Activated CD4-positive, alpha-beta T cell treated with anti-CD3 and anti-CD28 coated beads for 36 hours (primary cell): ENCODE measurements at regions not wholly inside any gene's neighbourhood (a gene's known extent, or its start where the extent isn't known, plus 50 kb on each side); places are given as distances from the start of the nearest gene placed in this dataset.
"Not testable (repeated sequence)": the region's sequence is repeated elsewhere in the genome, so short reads cannot be mapped to it uniquely, and the experiment has no call there.

Experiments
- ATAC-seq: fragments of 200-7000 bp; cut with Tn5 transposase; one replicate; pipeline ENCODE4 v1.10.0; 2021; ENCODE audit warnings: mild to moderate bottlenecking, moderate library complexity
- CTCF ChIA-PET: fragments of 350-600 bp; sonication (Branson Sonifier 250); formaldehyde crosslinking; loops from one replicate; lab custom pipeline; 2021; ENCODE audit warnings: antibody characterized with exemption; lab: Charles Lee
- POLR2A ChIA-PET: fragments of 350-600 bp; sonication (Branson Sonifier 250); formaldehyde crosslinking; loops from one replicate; lab custom pipeline; 2021; ENCODE audit warnings: antibody characterized with exemption, inconsistent platforms; lab: Charles Lee
- DNase-seq: peaks from one replicate; pipeline ENCODE4 v3.0.0-alpha.2; 2020
- H3K27ac Mint-ChIP-seq: one replicate; pipeline ENCODE4 v1.8.0; 2021; ENCODE audit warnings: mixed read lengths
- H3K27me3 Mint-ChIP-seq: one replicate; pipeline ENCODE4 v1.8.0; 2021; ENCODE audit warnings: mixed read lengths
- H3K36me3 Mint-ChIP-seq: one replicate; pipeline ENCODE4 v1.8.0; 2021; ENCODE audit warnings: low read depth, mixed read lengths
- H3K4me1 Mint-ChIP-seq: one replicate; pipeline ENCODE4 v1.8.0; 2021; ENCODE audit warnings: mixed read lengths
- H3K4me3 Mint-ChIP-seq: one replicate; pipeline ENCODE4 v1.8.0; 2021; ENCODE audit warnings: mild to moderate bottlenecking, moderate library complexity, mixed read lengths
- H3K9me3 Mint-ChIP-seq: one replicate; pipeline ENCODE4 v1.8.0; 2021; ENCODE audit warnings: low read depth, mixed read lengths
- intact Hi-C, 2 experiments: fragments of 100-400 bp; cut with DNase I in 1 of 2; cut with micrococcal nuclease in 1 of 2; formaldehyde crosslinking; loops; one replicate each; pipeline versions ENCODE4 v1.14.2 to v1.15.1; 2022 to 2024; cut with DNase I, micrococcal nuclease

DNA sequence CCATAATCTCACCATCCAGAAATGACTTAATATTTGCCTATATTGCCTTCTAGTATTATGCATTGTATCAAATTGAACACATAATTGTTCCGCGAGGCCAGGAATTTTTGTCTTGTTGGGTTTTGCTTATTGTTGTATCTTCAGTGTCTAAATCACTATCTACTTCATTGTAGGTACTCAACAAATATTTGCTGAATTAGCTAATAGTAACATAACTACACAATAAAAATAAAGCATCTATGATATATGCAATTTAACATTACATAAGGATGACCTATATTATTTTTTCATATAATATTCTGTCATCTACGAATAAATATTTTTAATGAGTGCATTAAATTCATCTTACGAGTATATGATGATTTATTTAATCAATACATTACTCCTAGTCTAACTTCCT lies 656.3 kb downstream of the ETNK1 start:
- Mint-ChIP-seq H3K4me3 (no peak overlapping the region), H3K27ac (no peak overlapping the region), H3K4me1 (no peaks in the 10 kb centered on the region), H3K9me3 (peaks cover 8% of the 10 kb centered on the region), H3K36me3 (no peaks in the 10 kb centered on the region), H3K27me3 (no peaks in the 10 kb centered on the region)
- ATAC-seq (no peak), DNase-seq (no peak)
- CTCF ChIA-PET = interaction anchor here (1.1 kb wide), 1 partner anchor 22 kb away, joined by 4 read pairs; no protein-coding TSS in a partner anchor
- POLR2A ChIA-PET = no interaction called here
- intact Hi-C loops = no loop called here

GRCh38 chr12:23282701-23283100 lies 657.7 kb downstream of the ETNK1 start:
- Mint-ChIP-seq H3K4me1 (no peaks in the 10 kb centered on the region), H3K27ac (no peak overlapping the region), H3K27me3 (no peaks in the 10 kb centered on the region), H3K36me3 (no peaks in the 10 kb centered on the region), H3K4me3 (no peak overlapping the region), H3K9me3 (peaks cover 8% of the 10 kb centered on the region)
- CTCF ChIA-PET = no interaction called here
- DNase-seq (no peak), ATAC-seq (no peak)
- POLR2A ChIA-PET = no interaction called here
- intact Hi-C loops = no loop called here

- H3K9me3 Mint-ChIP-seq, CTCF ChIA-PET, DNase-seq, H3K27ac Mint-ChIP-seq, H3K36me3 Mint-ChIP-seq, intact Hi-C loops, H3K4me3 Mint-ChIP-seq, ATAC-seq, POLR2A ChIA-PET, H3K4me1 Mint-ChIP-seq, H3K27me3 Mint-ChIP-seq: not testable (repeated sequence)
These were observed 661.0 kb downstream of the ETNK1 start for GRCh38 chr12:23285764-23286530.

- Mint-ChIP-seq H3K4me3 (no peak overlapping the region), H3K27me3 (no peaks in the 10 kb centered on the region), H3K36me3 (no peaks in the 10 kb centered on the region), H3K27ac (no peak overlapping the region), H3K4me1 (no peaks in the 10 kb centered on the region), H3K9me3 (peaks cover 6% of the 10 kb centered on the region)
- ATAC-seq = no peak
- intact Hi-C loops = no loop called here
- no peak for DNase-seq
- ChIA-PET POLR2A (no interaction called here), CTCF (interaction anchor here (0.5 kb wide), 1 partner anchor 704 kb away, joined by 4 read pairs; no protein-coding TSS in a partner anchor)
These were observed 658.7 kb downstream of the SOX5 start for GRCh38 chr12:23290627-23291330.

GRCh38 chr12:23303220-23303619 lies 646.2 kb downstream of the SOX5 start:
- intact Hi-C loops = no loop called here
- DNase-seq = no peak
- CTCF ChIA-PET = interaction anchor here (0.8 to 1.1 kb wide), 2 partner anchors 21 kb away, joined by 3 to 4 read pairs; no protein-coding TSS in a partner anchor
- ATAC-seq = no peak
- no peaks in the 10 kb centered on the region for H3K4me1 Mint-ChIP-seq
- no peak overlapping the region for H3K27ac Mint-ChIP-seq
- H3K9me3 Mint-ChIP-seq = no peaks in the 10 kb centered on the region
- no peaks in the 10 kb centered on the region for H3K36me3 Mint-ChIP-seq
- H3K27me3 Mint-ChIP-seq = no peaks in the 10 kb centered on the region
- H3K4me3 Mint-ChIP-seq = no peak overlapping the region
- POLR2A ChIA-PET = no interaction called here

DNA sequence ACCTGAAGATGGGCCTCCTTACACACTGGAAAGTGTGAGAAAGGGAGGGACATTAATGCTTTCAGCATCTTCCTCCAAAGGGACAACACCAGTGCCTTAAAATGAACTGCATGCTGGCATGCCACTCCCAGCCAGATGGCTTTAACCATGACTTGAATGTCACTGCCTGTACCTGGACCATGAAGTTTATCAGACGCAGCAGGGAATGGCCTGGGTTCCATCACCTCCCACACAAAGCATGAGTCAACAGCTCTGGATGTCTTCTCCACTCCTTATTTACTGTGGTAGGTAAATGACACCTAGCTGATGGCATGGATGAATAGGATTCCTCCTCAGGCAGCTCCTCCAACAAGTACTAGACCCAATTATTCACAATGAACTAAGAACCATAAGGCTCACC lies 645.6 kb downstream of the SOX5 start:
- no peaks in the 10 kb centered on the region for H3K4me1 Mint-ChIP-seq
- ChIA-PET CTCF (interaction anchor here (1.1 kb wide), 1 partner anchor 20 kb away, joined by 3 read pairs; no protein-coding TSS in a partner anchor), POLR2A (no interaction called here)
- H3K27me3 Mint-ChIP-seq = no peaks in the 10 kb centered on the region
- DNase-seq (no peak), ATAC-seq (no peak)
- no peak overlapping the region for H3K4me3 Mint-ChIP-seq
- intact Hi-C loops = no loop called here
- H3K9me3 Mint-ChIP-seq = no peaks in the 10 kb centered on the region
- H3K36me3 Mint-ChIP-seq = no peaks in the 10 kb centered on the region
- H3K27ac Mint-ChIP-seq = no peak overlapping the region

GRCh38 chr12:23333938-23334337 lies 615.5 kb downstream of the SOX5 start:
- ChIA-PET POLR2A (no interaction called here), CTCF (no interaction called here)
- Mint-ChIP-seq H3K9me3 (no peaks in the 10 kb centered on the region), H3K4me1 (no peaks in the 10 kb centered on the region), H3K27ac (no peak overlapping the region), H3K36me3 (no peaks in the 10 kb centered on the region), H3K4me3 (no peak overlapping the region), H3K27me3 (no peaks in the 10 kb centered on the region)
- ATAC-seq (no peak), DNase-seq (no peak)
- intact Hi-C loops = no loop called here

DNA sequence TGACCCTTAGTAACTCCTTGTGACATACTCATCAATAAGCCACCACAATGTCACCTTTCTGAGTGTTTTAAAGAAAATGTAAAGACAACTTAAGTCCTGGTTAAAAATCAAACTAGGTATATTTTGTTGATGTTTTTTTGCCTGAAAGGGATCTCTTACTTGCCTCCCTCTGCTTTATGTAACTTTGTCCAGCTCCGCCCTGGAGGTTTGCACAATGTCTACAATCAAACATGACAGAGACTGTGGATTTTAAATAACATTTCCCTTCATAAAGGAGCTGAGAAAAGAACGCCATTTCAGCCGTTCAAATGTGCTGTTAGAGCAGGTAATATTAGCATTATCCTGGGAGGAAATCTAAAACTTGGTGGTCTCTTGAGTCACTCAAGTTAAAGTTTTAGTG lies 613.9 kb downstream of the SOX5 start:
- H3K4me3 Mint-ChIP-seq = no peak overlapping the region
- no peaks in the 10 kb centered on the region for H3K4me1 Mint-ChIP-seq
- ATAC-seq (no peak), DNase-seq (no peak)
- intact Hi-C loops = no loop called here
- no peaks in the 10 kb centered on the region for H3K36me3 Mint-ChIP-seq
- no peak overlapping the region for H3K27ac Mint-ChIP-seq
- no peaks in the 10 kb centered on the region for H3K27me3 Mint-ChIP-seq
- no peaks in the 10 kb centered on the region for H3K9me3 Mint-ChIP-seq
- ChIA-PET CTCF (no interaction called here), POLR2A (no interaction called here)

DNA sequence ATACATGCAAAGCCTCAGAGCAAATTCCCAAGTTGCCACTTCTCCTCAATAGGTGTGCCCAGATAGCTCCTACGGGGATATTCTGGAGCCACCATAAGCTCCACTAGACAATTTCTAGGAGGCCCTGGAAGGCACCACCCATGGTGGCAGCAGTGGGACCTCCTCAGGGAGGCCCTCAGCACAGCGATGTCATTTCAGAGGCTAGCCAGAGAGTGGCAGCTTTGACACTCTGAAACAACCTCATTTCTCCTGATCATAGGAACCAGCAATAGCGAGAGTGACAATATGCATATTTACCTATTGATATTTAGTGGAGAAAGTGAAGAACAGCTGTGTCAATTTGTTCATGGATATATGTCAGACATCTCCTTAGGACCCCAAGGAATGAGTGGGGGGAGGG lies 612.3 kb downstream of the SOX5 start:
- H3K27ac Mint-ChIP-seq = no peak overlapping the region
- H3K4me1 Mint-ChIP-seq = no peaks in the 10 kb centered on the region
- CTCF ChIA-PET = no interaction called here
- no peak overlapping the region for H3K4me3 Mint-ChIP-seq
- DNase-seq (no peak), ATAC-seq (no peak)
- no peaks in the 10 kb centered on the region for H3K9me3 Mint-ChIP-seq
- POLR2A ChIA-PET = no interaction called here
- no peaks in the 10 kb centered on the region for H3K36me3 Mint-ChIP-seq
- no peaks in the 10 kb centered on the region for H3K27me3 Mint-ChIP-seq
- intact Hi-C loops = no loop called here

DNA sequence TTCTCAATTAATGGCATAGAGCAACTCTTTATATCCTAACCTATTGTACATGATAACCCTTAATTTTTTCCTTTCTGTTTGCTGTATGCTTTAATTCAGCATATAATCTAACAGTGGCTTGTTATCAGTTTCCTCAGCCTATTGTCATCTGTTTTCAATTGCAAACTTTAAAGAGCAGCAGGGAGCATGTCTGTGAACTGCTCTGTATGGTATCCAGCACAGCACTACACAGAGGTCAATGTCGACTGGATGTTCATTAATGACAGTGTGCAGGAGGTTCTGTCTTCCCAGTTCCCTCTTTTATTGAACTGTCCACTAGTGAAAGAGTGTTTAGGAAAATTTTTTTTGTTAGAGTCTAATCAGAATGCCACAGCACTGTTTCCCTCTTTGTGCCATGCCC lies 609.1 kb downstream of the SOX5 start:
- no peaks in the 10 kb centered on the region for H3K27me3 Mint-ChIP-seq
- no peak overlapping the region for H3K27ac Mint-ChIP-seq
- H3K36me3 Mint-ChIP-seq = no peaks in the 10 kb centered on the region
- H3K4me3 Mint-ChIP-seq = no peak overlapping the region
- H3K9me3 Mint-ChIP-seq = no peaks in the 10 kb centered on the region
- DNase-seq = no peak
- no peaks in the 10 kb centered on the region for H3K4me1 Mint-ChIP-seq
- ATAC-seq = no peak
- POLR2A ChIA-PET = no interaction called here
- intact Hi-C loops = no loop called here
- CTCF ChIA-PET = no interaction called here

DNA sequence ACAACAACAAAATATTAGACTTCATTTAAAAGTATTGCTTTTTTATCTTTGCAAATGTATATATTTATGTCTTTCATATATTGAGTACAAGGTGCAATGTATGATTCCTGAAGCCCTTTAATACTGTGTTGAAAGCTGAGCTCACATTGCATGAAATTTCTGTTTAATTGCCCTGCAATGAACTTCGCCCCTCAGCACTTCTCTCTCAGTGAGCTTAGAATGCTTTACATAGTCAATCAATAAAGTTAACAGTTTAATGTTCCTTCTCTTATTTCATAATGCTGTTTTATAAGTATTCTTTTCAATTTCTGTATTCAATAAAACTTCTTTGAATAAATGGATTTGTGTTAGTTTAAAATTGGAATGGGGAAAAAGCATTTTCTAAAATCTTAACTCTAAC lies 607.1 kb downstream of the SOX5 start:
- DNase-seq = no peak
- no peaks in the 10 kb centered on the region for H3K36me3 Mint-ChIP-seq
- ATAC-seq = no peak
- no peaks in the 10 kb centered on the region for H3K27me3 Mint-ChIP-seq
- H3K4me3 Mint-ChIP-seq = no peak overlapping the region
- POLR2A ChIA-PET = no interaction called here
- H3K9me3 Mint-ChIP-seq = no peaks in the 10 kb centered on the region
- H3K4me1 Mint-ChIP-seq = no peaks in the 10 kb centered on the region
- no peak overlapping the region for H3K27ac Mint-ChIP-seq
- CTCF ChIA-PET = interaction anchor here (1.1 kb wide), 2 partner anchors 17 to 80 kb away, joined by 3 read pairs; no protein-coding TSS in a partner anchor
- intact Hi-C loops = no loop called here

- CTCF ChIA-PET = no interaction called here
- H3K27ac Mint-ChIP-seq = no peak overlapping the region
- no peaks in the 10 kb centered on the region for H3K36me3 Mint-ChIP-seq
- no peak overlapping the region for H3K4me3 Mint-ChIP-seq
- no peaks in the 10 kb centered on the region for H3K4me1 Mint-ChIP-seq
- intact Hi-C loops = no loop called here
- DNase-seq (no peak), ATAC-seq (no peak)
- H3K27me3 Mint-ChIP-seq = no peaks in the 10 kb centered on the region
- H3K9me3 Mint-ChIP-seq = peaks cover 2% of the 10 kb centered on the region
- POLR2A ChIA-PET = no interaction called here
These were observed 599.9 kb downstream of the SOX5 start for GRCh38 chr12:23349564-23349963.
